ENCODE measurements at regions not wholly inside any gene's neighbourhood (a gene's known extent, or its start where the extent isn't known, plus 50 kb on each side); places are given as distances from the start of the nearest gene placed in this dataset.

DNA sequence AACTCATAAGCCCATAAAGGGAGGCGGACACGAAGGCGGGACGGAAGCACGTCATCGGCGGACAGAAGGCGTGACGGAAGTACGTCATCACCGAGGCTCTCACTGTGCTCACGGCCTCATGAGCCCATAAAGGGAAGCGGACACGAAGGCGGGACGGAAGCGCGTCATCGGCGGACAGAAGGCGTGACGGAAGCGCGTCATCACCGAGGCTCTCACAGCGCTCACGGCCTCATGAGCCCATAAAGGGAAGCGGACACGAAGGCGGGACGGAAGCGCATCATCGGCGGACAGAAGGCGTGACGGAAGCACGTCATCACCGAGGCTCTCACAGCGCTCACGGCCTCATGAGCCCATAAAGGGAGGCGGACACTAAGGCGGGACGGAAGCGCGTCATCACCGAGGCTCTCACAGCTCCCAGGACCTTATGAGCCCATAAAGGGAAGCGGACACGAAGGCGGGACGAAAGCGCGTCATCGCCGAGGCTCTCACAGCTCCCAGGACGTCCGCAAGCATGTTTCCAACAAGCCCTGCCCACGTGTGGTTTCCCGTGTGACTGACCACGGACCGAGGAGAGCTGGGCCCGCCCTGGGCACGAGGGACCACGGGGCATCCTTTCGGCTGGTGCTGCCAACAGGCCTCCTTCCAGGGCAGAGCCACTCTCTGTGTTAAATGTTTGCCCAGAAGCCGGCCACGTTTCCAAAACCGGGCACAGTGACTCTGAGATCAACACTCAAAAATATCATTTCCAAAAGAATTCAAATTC is 182.7 kb upstream of the SALL3 start:
- no peaks in the 10 kb centered on the region for H3K9me3 ChIP-seq (ENCODE audit: low read length)
- no peak overlapping the region for H3K27ac ChIP-seq (ENCODE audit: low read length)
- no peak overlapping the region for H3K9ac ChIP-seq (ENCODE audit: low read length)
- H3K4me3 ChIP-seq (ENCODE audit: low read length): no peak overlapping the region
- H3K27me3 ChIP-seq (ENCODE audit: insufficient read depth, low read depth, low read length): no peaks in the 10 kb centered on the region
- no peaks in the 10 kb centered on the region for H3K36me3 ChIP-seq (ENCODE audit: insufficient read depth, low read length)
- H3K4me2 ChIP-seq (ENCODE audit: low read length): no peak overlapping the region
- no peaks in the 10 kb centered on the region for H3F3A ChIP-seq (ENCODE audit: insufficient read depth, low read length, poor library complexity, severe bottlenecking)
- TF ChIP-seq, protein P1, sequence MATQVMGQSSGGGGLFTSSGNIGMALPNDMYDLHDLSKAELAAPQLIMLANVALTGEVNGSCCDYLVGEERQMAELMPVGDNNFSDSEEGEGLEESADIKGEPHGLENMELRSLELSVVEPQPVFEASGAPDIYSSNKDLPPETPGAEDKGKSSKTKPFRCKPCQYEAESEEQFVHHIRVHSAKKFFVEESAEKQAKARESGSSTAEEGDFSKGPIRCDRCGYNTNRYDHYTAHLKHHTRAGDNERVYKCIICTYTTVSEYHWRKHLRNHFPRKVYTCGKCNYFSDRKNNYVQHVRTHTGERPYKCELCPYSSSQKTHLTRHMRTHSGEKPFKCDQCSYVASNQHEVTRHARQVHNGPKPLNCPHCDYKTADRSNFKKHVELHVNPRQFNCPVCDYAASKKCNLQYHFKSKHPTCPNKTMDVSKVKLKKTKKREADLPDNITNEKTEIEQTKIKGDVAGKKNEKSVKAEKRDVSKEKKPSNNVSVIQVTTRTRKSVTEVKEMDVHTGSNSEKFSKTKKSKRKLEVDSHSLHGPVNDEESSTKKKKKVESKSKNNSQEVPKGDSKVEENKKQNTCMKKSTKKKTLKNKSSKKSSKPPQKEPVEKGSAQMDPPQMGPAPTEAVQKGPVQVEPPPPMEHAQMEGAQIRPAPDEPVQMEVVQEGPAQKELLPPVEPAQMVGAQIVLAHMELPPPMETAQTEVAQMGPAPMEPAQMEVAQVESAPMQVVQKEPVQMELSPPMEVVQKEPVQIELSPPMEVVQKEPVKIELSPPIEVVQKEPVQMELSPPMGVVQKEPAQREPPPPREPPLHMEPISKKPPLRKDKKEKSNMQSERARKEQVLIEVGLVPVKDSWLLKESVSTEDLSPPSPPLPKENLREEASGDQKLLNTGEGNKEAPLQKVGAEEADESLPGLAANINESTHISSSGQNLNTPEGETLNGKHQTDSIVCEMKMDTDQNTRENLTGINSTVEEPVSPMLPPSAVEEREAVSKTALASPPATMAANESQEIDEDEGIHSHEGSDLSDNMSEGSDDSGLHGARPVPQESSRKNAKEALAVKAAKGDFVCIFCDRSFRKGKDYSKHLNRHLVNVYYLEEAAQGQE (IDR thresholded peaks at IDR 0.05; ENCODE audit: borderline replicate concordance): no peak
- H3K9me2 ChIP-seq (ENCODE audit: insufficient read depth, low read length): no peaks in the 10 kb centered on the region
- no peaks in the 10 kb centered on the region for H4K20me1 ChIP-seq (ENCODE audit: insufficient read depth)
- no peaks in the 10 kb centered on the region for H3K79me2 ChIP-seq (replicated peaks; ENCODE audit: insufficient read depth, low read length)
- H2AFZ ChIP-seq (ENCODE audit: low read depth, low read length): no peak overlapping the region

- H3K9me2 ChIP-seq (ENCODE audit: insufficient read depth, low read length): no peaks in the 10 kb centered on the region
- no peaks in the 10 kb centered on the region for H3K79me2 ChIP-seq (replicated peaks; ENCODE audit: insufficient read depth, low read length)
- no peak overlapping the region for H3K9ac ChIP-seq (ENCODE audit: low read length)
- H3K27me3 ChIP-seq (ENCODE audit: insufficient read depth, low read depth, low read length): no peaks in the 10 kb centered on the region
- no peaks in the 10 kb centered on the region for H3F3A ChIP-seq (ENCODE audit: insufficient read depth, low read length, poor library complexity, severe bottlenecking)
- H4K20me1 ChIP-seq (ENCODE audit: insufficient read depth): no peaks in the 10 kb centered on the region
- no peak overlapping the region for H3K4me2 ChIP-seq (ENCODE audit: low read length)
- no peaks in the 10 kb centered on the region for H3K9me3 ChIP-seq (ENCODE audit: low read length)
- no peak overlapping the region for H3K4me3 ChIP-seq (ENCODE audit: low read length)
- TF ChIP-seq RAD21 (conservative IDR thresholded peaks at IDR 0.05) (no peak), MXI1 (conservative IDR thresholded peaks at IDR 0.05; ENCODE audit: poor library complexity, severe bottlenecking) (no peak), TAF1 (IDR thresholded peaks at IDR 0.05; ENCODE audit: low read depth) (no peak), SMC3 (conservative IDR thresholded peaks at IDR 0.05; ENCODE audit: poor library complexity) (no peak), EP300 (conservative IDR thresholded peaks at IDR 0.05; ENCODE audit: poor library complexity, severe bottlenecking) (no peak), POLR2AphosphoS5 (IDR thresholded peaks at IDR 0.05) (no peak)
- TF ChIP-seq, protein P2, sequence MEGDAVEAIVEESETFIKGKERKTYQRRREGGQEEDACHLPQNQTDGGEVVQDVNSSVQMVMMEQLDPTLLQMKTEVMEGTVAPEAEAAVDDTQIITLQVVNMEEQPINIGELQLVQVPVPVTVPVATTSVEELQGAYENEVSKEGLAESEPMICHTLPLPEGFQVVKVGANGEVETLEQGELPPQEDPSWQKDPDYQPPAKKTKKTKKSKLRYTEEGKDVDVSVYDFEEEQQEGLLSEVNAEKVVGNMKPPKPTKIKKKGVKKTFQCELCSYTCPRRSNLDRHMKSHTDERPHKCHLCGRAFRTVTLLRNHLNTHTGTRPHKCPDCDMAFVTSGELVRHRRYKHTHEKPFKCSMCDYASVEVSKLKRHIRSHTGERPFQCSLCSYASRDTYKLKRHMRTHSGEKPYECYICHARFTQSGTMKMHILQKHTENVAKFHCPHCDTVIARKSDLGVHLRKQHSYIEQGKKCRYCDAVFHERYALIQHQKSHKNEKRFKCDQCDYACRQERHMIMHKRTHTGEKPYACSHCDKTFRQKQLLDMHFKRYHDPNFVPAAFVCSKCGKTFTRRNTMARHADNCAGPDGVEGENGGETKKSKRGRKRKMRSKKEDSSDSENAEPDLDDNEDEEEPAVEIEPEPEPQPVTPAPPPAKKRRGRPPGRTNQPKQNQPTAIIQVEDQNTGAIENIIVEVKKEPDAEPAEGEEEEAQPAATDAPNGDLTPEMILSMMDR (IDR thresholded peaks at IDR 0.05; ENCODE audit: poor library complexity, severe bottlenecking): no peak
- no peak overlapping the region for H3K27ac ChIP-seq (ENCODE audit: low read length)
- no peak overlapping the region for H2AFZ ChIP-seq (ENCODE audit: low read depth, low read length)
- H3K36me3 ChIP-seq (ENCODE audit: insufficient read depth, low read length): no peaks in the 10 kb centered on the region
These were observed 182.1 kb upstream of the SALL3 start for GRCh38 chr18:78797499-78797898.
